Anterior cingulate cortex (tissue), 58 donors: ENCODE measurements at regions not wholly inside any gene's neighbourhood (a gene's known extent, or its start where the extent isn't known, plus 50 kb on each side); places are given as distances from the start of the nearest gene placed in this dataset.
A peak's percentile ranks its signal among the peaks of the same experiment; 100 is the strongest.

Source experiments
- DNase-seq, 58 donors: peaks; one replicate each; lab custom pipeline; 2025; lab: John Stamatoyannopoulos, UW

DNA sequence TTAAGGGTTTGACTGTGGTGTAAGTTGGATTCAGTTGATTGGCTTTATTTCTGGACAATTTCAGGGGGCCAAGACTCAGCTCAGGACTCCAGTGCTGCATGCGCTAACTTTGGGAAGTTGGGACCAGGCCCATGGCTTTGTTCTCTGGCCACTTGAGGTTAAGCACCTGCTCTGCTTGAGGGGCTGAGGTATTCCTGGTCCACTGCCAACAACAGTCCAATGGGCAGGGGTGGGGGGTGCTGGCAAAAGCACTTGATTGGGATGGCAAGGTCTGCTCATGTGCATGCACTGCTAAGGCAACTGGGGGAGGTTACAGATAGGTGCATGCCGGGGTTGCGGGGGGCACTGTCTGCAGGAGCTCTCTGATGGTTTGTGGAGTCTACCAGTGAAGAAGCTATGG is 52.6 kb upstream of the ASB17 start:
- DNase-seq: no peak

- DNase-seq: no peak
Measured at GRCh38 chr1:75985827-75986226, 53.6 kb upstream of the ASB17 start.

- DNase-seq: no peak
Measured at GRCh38 chr1:75986478-75986877, 54.3 kb upstream of the ASB17 start.

GRCh38 chr1:75989121-75989520 is 56.9 kb upstream of the ASB17 start:
- DNase-seq: no peak

- DNase-seq: no peak
Measured at GRCh38 chr1:75990686-75991085, 58.5 kb upstream of the ASB17 start.

GRCh38 chr1:75991497-75992114 is 59.4 kb upstream of the ASB17 start:
- peak in 57 of 58 donors; percentile 6 to 96 (median 72) for DNase-seq

GRCh38 chr1:75992312-75992711 is 60.1 kb upstream of the ASB17 start:
- no peak for DNase-seq

DNA sequence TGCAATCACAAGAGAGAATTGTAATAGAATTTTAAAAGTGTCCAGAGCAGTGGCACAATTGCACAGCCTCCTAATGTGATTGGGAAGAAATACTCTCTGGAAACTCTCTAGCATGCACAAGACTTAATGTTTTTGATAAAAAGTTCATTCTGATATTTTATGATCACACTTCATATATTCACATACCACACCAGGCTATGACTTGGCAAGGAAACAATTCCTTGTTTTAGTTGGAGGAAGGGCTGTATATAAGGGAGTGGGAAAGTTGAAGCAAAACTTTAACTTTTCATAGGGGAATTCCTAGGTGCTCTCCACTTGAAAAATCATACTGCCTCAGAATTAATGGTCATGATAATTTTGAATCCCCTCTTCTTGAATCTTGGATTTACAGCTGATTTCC is 61.5 kb upstream of the ASB17 start:
- no peak for DNase-seq

DNA sequence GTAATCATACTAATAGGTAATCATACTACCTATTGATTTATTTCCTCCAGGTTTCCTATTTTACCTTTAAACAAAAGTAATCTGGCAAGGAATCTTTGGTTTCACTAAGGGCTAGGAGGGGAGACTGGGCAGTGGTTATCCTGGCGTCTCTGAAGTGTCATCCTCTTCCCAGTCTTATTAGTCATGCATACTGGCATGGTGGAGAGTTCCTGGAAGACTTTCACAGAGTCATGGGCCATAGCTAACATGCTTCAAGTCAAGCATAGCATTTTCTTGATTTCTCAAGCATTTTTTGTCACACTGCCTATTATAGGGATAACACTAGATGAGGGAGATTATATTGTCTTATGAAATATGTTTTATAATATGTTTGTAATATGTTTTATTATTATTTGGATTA is 64.0 kb upstream of the ASB17 start:
- no peak for DNase-seq

DNA sequence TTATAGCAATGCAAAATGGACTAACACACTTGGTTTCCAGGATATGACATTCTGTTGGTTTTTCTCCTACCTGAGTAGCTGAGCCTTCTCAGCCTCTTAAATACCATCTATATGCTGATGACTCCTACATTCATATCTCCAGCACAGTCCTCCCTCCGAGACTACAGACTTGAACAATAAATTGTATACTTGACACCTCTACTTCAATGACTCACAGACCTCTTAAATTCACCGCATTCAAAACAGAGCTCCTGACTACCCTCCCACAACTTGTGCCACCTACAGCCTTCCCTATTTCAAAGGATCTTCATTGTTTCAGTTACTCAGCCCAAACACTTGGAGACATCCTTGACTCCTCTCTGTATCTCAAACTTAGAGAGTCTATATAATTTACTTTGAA is 66.8 kb upstream of the ASB17 start:
- no peak for DNase-seq

DNA sequence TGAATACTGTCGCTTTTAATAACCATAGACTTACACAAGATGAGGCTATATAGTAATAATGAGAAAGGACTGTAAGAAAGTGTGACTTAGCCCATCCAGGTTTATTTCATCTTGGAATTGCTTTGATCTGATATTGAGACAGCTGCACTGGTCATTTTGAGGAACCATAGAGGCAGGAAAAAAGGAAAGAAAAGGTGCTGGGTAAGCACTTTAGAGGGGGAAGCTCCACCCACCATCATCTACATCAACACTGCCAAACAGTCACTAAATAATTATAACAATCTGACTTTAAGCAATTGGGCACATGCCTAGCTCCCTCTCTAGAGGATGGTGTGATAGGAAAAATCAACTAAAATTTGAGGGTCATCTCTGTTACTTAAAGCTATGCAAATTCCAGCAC is 70.6 kb upstream of the ST6GALNAC3 start:
- DNase-seq: no peak

DNA sequence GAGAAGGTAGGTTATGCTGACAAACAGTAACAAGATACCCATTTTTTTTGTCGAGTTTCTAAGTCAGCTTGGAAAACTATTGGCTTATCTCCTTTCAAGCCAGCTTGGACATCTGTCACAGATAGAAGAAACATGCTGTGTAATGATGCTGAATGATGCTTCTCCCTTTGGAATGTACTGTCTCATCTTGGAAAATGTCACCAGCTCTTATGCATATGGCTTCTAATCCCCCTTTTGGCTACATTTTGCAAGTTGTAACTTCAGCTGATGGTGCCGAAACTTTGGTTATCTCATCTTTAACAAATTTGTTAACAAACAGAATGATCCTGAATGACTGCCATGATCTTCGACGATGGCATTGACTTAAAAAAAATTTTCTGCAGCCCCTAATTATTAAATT is 68.8 kb upstream of the ST6GALNAC3 start:
- DNase-seq: no peak

DNA sequence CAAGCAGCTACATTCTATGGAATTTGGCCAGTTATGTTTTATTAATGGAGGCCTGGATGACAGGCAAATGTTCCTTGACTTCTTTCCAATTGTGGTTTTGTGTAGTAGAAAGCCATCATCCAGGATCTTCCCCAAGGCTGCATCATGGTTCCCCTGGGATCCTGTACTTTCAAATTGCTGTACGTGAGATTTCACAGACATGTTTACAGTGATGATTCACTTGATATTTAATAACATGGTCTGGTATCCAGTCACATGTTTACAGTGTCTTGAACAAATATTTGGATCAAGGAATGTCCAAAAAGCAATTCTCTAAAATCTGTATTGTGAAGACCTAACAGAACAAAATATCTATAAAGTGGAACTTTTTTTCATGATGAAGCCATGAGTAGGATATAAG is 68.3 kb upstream of the ST6GALNAC3 start:
- DNase-seq: no peak

DNA sequence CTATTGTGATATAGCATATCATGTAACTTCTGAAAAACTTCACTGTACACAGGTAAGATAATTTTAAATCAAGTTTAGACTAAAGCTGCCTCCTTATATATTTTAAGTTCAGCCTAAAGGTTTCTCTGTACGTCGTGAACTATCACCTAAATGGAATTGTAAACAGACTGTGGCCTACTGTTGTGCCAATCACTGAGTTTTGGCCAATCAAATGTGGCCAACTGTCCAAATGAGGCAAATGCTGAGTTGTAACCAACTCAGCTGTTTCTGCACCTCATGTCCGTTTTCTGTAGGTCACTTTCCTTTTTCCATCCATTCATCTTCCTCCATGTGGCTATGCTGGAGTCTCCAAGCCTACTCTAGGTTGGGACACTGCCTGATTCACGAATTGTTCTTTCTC is 63.7 kb upstream of the ST6GALNAC3 start:
- no peak for DNase-seq

- no peak for DNase-seq
Measured at GRCh38 chr1:76012341-76013205, 62.0 kb upstream of the ST6GALNAC3 start.

- no peak for DNase-seq
Measured at GRCh38 chr1:76013206-76013581, 61.4 kb upstream of the ST6GALNAC3 start.

- DNase-seq: no peak
Measured at GRCh38 chr1:76015478-76016103, 59.0 kb upstream of the ST6GALNAC3 start.

GRCh38 chr1:76018045-76018444 is 56.5 kb upstream of the ST6GALNAC3 start:
- no peak for DNase-seq

DNA sequence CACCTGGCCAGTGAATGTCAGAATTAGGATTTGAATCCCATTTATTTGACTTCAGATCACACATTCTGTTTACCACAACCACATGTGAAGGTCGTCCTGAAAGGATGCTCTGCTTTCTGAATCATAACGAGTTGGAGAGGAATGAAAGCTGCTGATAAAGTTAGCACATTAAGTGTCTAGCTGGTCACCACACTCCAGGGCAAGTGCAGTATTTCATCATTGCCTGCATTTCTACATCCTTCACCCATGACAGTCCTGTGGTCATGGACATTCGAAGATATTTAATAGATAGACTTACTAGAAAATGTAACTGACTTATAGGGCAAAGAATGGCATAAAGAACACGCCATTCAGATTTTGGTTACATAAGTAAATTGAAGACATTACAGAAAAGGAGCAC is 52.7 kb upstream of the ST6GALNAC3 start:
- no peak for DNase-seq

- no peak for DNase-seq
Measured at GRCh38 chr1:76023669-76024435, 50.7 kb upstream of the ST6GALNAC3 start.
